ENCODE measurements at regions not wholly inside any gene's neighbourhood (a gene's known extent, or its start where the extent isn't known, plus 50 kb on each side); places are given as distances from the start of the nearest gene placed in this dataset.

DNA sequence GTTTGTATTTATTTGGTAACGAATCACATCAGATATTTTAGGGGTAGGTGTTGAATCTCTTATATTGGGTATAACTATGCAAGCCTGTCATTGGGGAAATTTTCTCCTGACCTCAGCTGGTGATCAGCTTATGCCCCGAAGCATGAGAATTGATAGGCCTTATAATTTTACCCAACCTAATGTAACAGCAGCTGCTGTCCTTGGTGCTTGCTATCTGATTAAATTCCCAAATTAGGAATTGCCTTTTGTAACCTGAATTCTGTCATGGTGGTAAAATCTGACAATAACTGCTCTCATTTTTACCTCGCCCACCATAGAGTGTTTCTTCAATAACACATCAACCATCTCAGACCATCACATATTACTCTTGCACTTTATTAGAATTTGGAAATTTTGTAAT lies 1542.6 kb upstream of the PIK3C3 start:
- no peak for DNase-seq

- no peak for DNase-seq
Measured at GRCh38 chr18:40407909-40408308, 1547.1 kb upstream of the PIK3C3 start.

- DNase-seq, result no peak
Measured at GRCh38 chr18:40404284-40404683, 1550.8 kb upstream of the PIK3C3 start.

GRCh38 chr18:40402052-40402451 lies 1553.0 kb upstream of the PIK3C3 start:
- DNase-seq, result no peak

DNA sequence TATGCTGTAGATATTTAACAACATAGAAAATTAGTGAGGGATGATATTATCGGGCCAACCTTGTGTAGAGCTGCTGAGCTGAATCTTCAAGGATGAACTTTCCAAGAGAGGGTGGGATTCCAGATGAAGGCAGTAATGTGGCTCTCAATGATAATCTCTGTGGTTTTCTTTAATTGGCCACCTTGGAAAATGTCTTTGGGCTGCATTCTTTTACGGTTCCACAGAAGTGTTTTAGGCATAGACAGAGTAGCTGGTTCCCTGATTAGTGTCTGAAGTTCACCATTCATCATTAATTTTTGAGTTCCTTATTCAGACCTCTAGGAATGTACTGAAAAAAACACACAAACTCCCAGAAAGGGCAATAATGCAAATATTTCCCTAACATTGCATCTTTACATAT lies 1566.9 kb upstream of the PIK3C3 start:
- DNase-seq, result no peak

DNA sequence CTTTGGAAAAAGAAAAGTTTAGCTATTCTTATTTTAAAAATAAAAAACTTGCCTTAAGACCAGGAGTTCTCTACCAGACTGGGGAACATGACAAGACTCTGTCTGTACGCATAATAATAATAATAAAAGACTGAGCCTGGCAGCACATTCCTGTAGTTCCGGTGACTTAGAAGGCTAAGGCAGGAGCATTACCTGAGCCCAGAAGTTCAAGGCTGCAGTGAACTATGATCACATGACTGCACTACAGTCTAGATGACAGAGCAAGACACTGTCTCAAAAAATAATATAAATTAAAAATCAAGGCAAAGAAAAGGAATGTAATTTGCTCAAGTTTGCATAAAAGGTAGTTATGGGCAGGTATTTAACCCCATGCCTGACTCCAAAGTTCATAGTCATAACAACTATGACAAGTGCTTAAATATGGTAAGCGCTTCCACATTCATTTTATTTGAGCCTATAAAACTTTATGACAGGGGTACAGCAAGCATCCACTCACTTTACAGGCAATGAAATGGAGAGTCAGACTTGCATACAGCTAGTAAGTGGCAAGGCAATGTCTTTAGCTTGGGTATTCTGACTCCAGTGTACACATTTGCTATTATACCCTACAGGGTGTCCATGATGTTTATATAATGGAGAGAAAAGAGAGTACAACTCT lies 1567.8 kb upstream of the PIK3C3 start:
- no peak for DNase-seq

DNA sequence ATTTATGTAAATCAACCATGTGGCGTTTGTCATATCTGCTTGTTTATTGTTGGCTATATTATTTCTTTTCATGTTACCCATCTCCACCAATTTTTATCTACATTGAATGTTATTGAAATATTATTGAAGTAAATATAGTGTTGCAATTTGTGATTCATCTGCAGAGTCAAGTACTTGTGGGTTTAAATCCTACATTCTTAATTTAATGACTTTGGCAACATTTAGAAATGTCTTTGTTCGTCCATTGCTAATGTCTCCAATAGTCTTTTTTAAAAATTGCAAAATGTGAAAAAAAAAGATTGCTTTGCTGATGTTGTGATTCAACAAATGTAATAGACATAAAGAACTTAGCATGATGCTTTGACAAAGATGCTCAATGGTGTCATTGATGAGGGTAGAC lies 1572.8 kb upstream of the PIK3C3 start:
- no peak for DNase-seq

DNA sequence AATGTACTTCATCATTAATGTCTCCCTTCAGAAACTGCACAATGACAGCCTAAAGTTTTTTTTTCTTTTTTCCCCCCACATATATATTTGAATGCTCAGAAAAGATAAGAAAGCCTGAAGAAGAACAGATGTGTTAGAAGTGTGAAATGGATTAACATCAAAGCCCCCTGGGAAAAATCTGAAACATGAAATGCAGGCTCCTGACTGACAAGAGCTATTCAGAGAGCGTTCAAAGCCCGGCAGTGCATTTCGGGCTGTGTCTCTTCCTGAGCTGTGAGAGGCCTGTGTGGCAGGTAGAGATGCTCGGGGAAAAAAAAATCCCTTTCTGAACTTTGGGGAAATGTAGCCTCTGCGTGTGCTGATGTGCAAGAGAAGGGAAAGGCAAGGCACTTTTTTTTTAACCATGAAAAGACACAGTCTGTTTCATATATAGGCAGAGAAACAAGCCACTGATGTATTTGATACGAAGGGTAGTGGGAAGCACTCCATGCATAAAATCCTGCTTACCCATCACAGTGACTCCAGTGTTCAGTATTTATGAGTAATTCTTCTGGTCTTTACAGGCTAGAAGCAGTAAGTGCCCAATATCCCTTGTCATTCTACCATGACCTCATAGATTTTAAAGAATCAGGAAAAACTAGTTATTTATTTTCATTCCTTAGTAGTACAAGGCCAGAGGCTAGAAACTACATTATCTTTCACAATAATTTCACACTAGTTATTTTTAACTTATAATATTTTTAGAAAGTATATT lies 1574.2 kb upstream of the PIK3C3 start:
- no peak for DNase-seq

- DNase-seq, result no peak
Measured at GRCh38 chr18:40375837-40376236, 1579.2 kb upstream of the PIK3C3 start.

- no peak for DNase-seq
Measured at GRCh38 chr18:40371673-40372072, 1583.4 kb upstream of the PIK3C3 start.

DNA sequence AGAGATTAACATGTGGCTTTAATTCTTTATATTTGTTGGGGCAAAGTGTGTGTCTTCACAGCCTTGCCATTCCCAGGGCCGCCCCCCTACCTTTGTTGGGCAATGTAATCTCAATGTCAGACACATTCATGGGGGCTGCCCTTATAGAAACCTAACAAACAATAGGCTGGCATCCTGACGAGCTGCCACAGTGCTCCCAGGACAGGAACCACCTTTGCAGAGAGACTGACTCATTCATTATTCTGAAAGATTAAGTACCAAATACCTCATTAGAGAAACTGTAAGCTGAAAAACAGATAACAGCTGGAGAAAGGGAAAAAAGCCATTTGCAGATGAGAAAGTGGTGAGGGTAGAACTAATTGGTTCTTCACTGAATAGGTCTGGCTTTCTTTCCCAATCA lies 1587.5 kb upstream of the PIK3C3 start:
- DNase-seq, result no peak

- no peak for DNase-seq
Measured at GRCh38 chr18:40366521-40366920, 1588.5 kb upstream of the PIK3C3 start.

- no peak for DNase-seq
Measured at GRCh38 chr18:40365526-40365925, 1589.5 kb upstream of the PIK3C3 start.

DNA sequence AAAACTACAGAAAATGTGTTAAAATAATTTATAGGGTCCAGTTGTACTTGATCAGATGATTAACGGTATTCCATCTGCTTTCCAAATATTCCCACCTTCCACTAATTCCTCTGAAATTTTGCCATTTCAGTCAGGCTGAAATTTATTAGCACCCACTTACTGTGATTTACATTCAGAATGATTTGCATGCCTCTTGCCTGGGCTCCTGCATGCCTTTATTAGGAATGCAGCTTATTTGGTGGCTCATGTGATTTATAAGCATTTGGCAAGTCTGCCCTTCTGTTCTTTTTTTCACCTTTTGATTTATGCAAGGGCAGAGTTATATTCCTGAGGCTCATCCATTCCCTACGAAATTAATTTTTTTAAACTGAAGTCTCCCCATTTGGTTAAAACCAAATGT lies 1594.5 kb upstream of the PIK3C3 start:
- no peak for DNase-seq

DNA sequence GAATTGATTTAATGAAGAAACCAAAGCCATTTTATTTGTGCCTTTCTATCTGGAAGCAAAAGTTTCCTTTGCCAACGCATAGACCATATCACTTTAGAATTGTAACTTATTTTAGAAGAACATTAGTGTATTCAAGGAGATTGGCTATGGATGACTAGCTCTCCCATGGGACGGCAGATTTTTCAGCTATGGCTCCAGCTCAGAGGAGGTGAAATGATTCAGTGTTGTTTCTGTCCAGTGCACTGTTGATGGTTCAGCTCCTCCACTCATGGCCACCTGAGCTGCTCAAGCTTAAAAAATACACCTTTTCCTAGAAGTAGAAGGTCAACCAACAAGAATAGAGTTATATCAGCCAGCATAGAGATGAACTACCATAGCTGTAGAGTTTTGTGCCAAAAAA lies 1597.5 kb upstream of the PIK3C3 start:
- DNase-seq, result no peak

DNA sequence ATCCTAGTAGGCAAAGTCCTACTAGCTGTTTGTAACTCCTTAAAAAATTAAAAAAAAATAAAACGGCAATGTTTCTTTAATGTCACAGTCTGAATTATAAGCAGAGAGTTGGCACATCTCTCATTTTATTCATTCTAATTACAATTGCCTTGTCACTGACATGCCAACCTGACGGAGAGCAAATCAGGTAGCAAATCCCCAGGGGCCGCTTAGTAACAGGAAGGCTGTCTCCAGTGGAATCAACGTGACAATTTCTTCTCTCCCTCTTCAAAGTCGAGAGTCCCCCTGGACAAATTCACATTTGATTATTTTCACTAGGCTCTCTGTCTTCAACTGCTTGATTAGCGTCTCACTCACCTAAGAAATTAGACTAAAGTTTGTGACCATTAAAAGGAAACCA lies 1598.9 kb upstream of the PIK3C3 start:
- DNase-seq, result no peak

GRCh38 chr18:40355726-40356125 lies 1599.3 kb upstream of the PIK3C3 start:
- no peak for DNase-seq

- DNase-seq, result no peak
Measured at GRCh38 chr18:40348196-40348595, 1606.8 kb upstream of the PIK3C3 start.

- no peak for DNase-seq
Measured at GRCh38 chr18:40347261-40347660, 1607.8 kb upstream of the PIK3C3 start.

GRCh38 chr18:40346146-40346545 lies 1608.9 kb upstream of the PIK3C3 start:
- DNase-seq, result no peak

DNA sequence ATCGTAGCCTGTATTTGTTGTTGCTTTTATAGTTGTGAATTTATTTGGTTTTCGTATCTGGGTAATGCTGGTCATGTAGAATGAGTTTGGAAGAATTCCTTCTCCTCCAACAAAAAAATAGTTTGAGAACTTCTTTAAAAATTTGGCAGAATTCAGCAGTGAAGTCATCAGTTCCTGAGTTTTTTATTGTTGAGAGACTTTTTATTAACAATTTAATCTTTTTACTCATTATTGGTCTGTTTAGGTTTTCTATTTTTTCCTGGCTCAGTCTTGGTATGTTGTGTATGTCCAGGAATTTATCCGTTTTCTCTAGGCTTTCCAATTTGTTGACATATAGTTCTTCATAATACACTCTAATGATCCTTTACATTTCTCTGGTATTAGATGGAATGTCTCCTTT lies 1613.3 kb upstream of the PIK3C3 start:
- no peak for DNase-seq

DNA sequence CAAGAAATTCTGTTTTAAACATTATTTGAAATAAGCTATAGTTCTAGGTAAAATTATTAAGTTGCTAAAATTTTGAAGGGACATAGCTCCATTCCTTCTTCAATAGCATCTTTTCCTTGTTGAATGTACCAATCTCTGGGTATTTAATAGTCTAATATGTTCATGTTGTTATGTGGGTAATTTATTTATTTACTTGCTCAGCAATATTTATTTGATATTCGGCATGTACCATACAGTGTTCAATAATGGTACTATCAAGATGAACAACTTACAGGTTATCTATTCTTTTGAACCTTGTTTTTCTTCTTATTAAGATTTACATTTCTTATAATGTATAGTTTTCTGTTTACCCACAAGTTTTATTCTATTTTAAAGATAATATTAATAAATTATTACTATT lies 1616.8 kb upstream of the PIK3C3 start:
- no peak for DNase-seq

DNA sequence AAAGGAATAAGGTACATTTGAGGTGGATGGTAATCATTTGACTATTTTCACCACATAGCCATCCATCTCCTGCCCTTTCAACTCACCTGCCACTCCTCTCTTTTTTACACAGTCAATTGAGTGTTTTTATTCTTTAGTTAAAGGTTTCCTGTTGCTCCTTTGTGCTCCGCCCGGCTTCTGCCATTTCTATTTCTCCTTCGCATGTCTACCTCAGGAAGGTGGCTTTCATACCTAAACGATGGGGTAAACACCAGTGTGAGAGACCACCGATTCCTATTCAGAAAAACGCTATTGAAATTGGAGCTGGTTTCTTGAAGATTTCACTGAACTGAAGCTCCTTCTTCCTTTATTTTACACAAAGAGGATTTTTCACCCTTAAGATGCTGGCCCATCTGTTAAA lies 1628.0 kb upstream of the PIK3C3 start:
- DNase-seq, result no peak

GRCh38 chr18:40325988-40326387 lies 1629.0 kb upstream of the PIK3C3 start:
- DNase-seq, result no peak

DNA sequence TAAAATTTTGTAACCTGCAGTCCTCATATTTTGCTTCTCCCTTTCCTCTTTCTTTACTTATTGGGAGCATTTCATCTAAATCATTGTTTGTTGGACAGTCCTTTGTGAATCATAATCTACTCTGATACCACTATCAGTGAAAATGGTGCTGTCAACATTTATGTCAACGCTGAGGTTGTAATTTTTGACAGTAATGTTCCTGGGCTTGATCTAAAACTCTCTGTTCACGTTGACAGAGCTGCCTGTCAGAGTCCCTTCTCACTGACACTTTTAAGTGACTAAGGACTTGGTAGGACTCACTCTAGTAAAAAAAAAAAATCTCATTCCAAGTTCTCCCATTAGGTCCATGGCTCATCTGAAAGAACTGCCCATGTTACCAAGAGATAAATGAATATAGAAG lies 1640.8 kb upstream of the PIK3C3 start:
- DNase-seq, result no peak
